Endodermal cell (in vitro differentiated cells): ENCODE measurements at regions not wholly inside any gene's neighbourhood (a gene's known extent, or its start where the extent isn't known, plus 50 kb on each side); places are given as distances from the start of the nearest gene placed in this dataset.

Source experiments
- DNase-seq: peaks from one replicate; pipeline ENCODE4 v3.0.0-alpha.2; 2017
- H3K27ac ChIP-seq: 2 replicates; pipeline ENCODE4 v1.5.1; 2013; ENCODE audit warnings: mild to moderate bottlenecking, low read depth, low read length, moderate library complexity
- H3K27me3 ChIP-seq: 2 replicates; pipeline ENCODE4 v1.6.1; 2013; ENCODE audit warnings: mild to moderate bottlenecking, low read length, moderate library complexity; ENCODE audit not compliant: insufficient read depth, control insufficient read depth, poor library complexity, severe bottlenecking
- H3K36me3 ChIP-seq: 2 replicates; pipeline ENCODE4 v1.7.0; 2013; ENCODE audit warnings: mild to moderate bottlenecking, low read length, moderate library complexity; ENCODE audit not compliant: control insufficient read depth, insufficient read depth
- H3K4me1 ChIP-seq: one replicate; pipeline ENCODE4 v1.7.0; 2013; ENCODE audit warnings: low read length; ENCODE audit not compliant: control insufficient read depth, insufficient read depth
- H3K4me3 ChIP-seq: 2 replicates; pipeline ENCODE4 v1.5.1; 2013; ENCODE audit warnings: mild to moderate bottlenecking, low read length, moderate library complexity
- H3K9ac ChIP-seq: 2 replicates; pipeline ENCODE4 v1.6.1; 2013; ENCODE audit warnings: mild to moderate bottlenecking, low read length, moderate library complexity; ENCODE audit not compliant: poor library complexity, severe bottlenecking; ENCODE audit errors: extremely low read depth
- H3K9me3 ChIP-seq: 2 replicates; pipeline ENCODE4 v1.6.1; 2013; ENCODE audit warnings: mild to moderate bottlenecking, low read length, moderate library complexity; ENCODE audit not compliant: control insufficient read depth
- H3K27ac Mint-ChIP-seq: 2 replicates; pipeline ENCODE4 v1.8.0; 2020; ENCODE audit warnings: mixed read lengths
- H3K27me3 Mint-ChIP-seq: 2 replicates; pipeline ENCODE4 v1.8.0; 2021; ENCODE audit warnings: mild to moderate bottlenecking, mixed read lengths; ENCODE audit not compliant: insufficient read depth
- H3K36me3 Mint-ChIP-seq: 2 replicates; pipeline ENCODE4 v1.8.0; 2020; ENCODE audit warnings: low read depth, mixed read lengths
- H3K4me1 Mint-ChIP-seq: 2 replicates; pipeline ENCODE4 v1.8.0; 2020; ENCODE audit warnings: mixed read lengths
- H3K4me3 Mint-ChIP-seq: 2 replicates; pipeline ENCODE4 v1.8.0; 2020; ENCODE audit warnings: mild to moderate bottlenecking, moderate library complexity, mixed read lengths
- H3K9me3 Mint-ChIP-seq: 2 replicates; pipeline ENCODE4 v1.8.0; 2020; ENCODE audit warnings: mild to moderate bottlenecking, mixed read lengths
- CTCF ChIP-seq: fragments of 200-600 bp; sonication (generic); conservative IDR thresholded peaks from 2 replicates; pipeline ENCODE4 v1.5.0; 2021; ENCODE audit warnings: antibody characterized with exemption, mild to moderate bottlenecking
- WGBS, 2 experiments: methylation state at CpG; one replicate each; pipeline versions ENCODE4 v1.1.5 to v1.1.7; 2013; ENCODE audit warnings: missing lambda C conversion rate in 2 of 2, mixed read lengths in 1 of 2; ENCODE audit not compliant: insufficient coverage in 1 of 2, insufficient read length in 1 of 2; 5-methylcytosine and 5-hydroxymethylcytosine counted together

DNA sequence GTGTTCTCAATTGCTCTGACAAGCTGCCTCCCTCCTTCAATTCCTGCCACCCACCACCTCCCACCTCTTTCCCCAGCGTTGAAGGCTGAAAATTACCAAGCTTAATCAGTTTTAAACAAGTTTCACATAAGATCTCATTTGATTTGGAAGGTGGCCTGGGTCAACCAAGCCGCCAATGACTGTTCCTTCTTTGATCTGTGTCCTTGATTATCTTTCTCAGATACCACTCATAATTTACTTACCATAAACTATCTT, 211.4 kb downstream of the SLIT2 start:
- no peak overlapping the region for H3K9ac ChIP-seq
- no peaks in the 10 kb centered on the region for H3K36me3 ChIP-seq
- peaks cover 3% of the 10 kb centered on the region for H3K27me3 ChIP-seq
- no peak for DNase-seq
- no peak overlapping the region for H3K27ac ChIP-seq
- no peaks in the 10 kb centered on the region for H3K36me3 Mint-ChIP-seq
- H3K9me3 Mint-ChIP-seq, result no peaks in the 10 kb centered on the region
- H3K4me1 ChIP-seq, result no peaks in the 10 kb centered on the region
- no peaks in the 10 kb centered on the region for H3K9me3 ChIP-seq
- no peaks in the 10 kb centered on the region for H3K27me3 Mint-ChIP-seq
- no peaks in the 10 kb centered on the region for H3K4me1 Mint-ChIP-seq
- no peak overlapping the region for H3K4me3 ChIP-seq
- TF ChIP-seq CTCF, result no peak
- H3K4me3 Mint-ChIP-seq, result no peak overlapping the region
- WGBS, 2 experiments, result 98 to 100% methylated on average over 1 to 2 of the region's 2 CpGs
- no peak overlapping the region for H3K27ac Mint-ChIP-seq

DNA sequence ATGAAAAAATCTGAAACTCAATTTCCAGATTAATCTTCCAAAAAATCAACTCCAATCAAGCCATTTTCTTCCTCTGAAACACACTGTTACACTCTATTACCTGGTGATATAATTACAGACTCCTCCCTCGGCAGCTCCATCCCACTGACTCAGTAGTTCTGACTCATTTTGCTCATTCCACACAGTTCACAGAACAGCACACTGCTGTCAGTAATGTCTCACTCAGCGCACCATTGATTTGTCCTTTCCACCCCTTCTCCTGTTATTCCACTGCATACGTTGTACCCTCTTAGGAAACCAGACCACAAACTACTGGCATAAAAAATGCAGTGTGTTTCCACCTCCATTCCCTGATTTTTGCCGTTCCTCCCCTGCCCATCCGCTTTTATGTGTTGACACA, 212.7 kb downstream of the SLIT2 start:
- no peaks in the 10 kb centered on the region for H3K36me3 Mint-ChIP-seq
- DNase-seq, result no peak
- H3K4me1 Mint-ChIP-seq, result no peaks in the 10 kb centered on the region
- TF ChIP-seq CTCF, result no peak
- H3K9me3 ChIP-seq, result no peaks in the 10 kb centered on the region
- H3K27me3 ChIP-seq, result peaks cover 6% of the 10 kb centered on the region
- H3K4me3 ChIP-seq, result no peak overlapping the region
- no peak overlapping the region for H3K4me3 Mint-ChIP-seq
- H3K9ac ChIP-seq, result no peak overlapping the region
- no peaks in the 10 kb centered on the region for H3K27me3 Mint-ChIP-seq
- no peaks in the 10 kb centered on the region for H3K4me1 ChIP-seq
- no peak overlapping the region for H3K27ac ChIP-seq
- H3K36me3 ChIP-seq, result no peaks in the 10 kb centered on the region
- no peak overlapping the region for H3K27ac Mint-ChIP-seq
- 90 to 93% methylated on average over 5 of the region's 5 CpGs for WGBS, 2 experiments
- no peaks in the 10 kb centered on the region for H3K9me3 Mint-ChIP-seq

DNA sequence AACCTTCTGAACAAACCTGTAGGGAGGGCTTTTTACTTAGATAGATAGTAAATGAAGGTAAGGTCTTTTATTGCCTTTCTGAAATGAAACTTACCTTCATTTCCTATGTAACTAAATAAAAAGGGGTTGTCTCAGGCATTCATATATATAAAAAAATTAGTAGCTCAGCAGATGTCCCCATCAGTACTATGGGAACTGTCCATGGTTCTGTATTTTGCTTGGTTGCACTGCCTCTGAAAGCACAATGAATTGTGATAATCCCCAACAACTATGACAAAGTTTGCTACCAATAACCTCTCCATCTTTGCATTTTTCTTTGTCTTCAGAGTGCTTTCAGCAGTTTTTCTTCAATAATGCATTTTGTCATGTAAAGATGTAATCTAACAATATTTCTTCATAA, 222.4 kb downstream of the SLIT2 start:
- no peak for TF ChIP-seq CTCF
- Histone ChIP-seq H3K9ac (no peak overlapping the region), H3K9me3 (no peaks in the 10 kb centered on the region), H3K27ac (no peak overlapping the region), H3K4me3 (no peak overlapping the region), H3K36me3 (no peaks in the 10 kb centered on the region), H3K4me1 (no peaks in the 10 kb centered on the region), H3K27me3 (no peaks in the 10 kb centered on the region)
- no peak for DNase-seq
- H3K36me3 Mint-ChIP-seq, result no peaks in the 10 kb centered on the region
- no peaks in the 10 kb centered on the region for H3K27me3 Mint-ChIP-seq
- H3K4me1 Mint-ChIP-seq, result no peaks in the 10 kb centered on the region
- no peak overlapping the region for H3K27ac Mint-ChIP-seq
- H3K9me3 Mint-ChIP-seq, result no peaks in the 10 kb centered on the region
- H3K4me3 Mint-ChIP-seq, result no peak overlapping the region
